Activated CD4-positive, CD25-positive, alpha-beta regulatory T cell treated with anti-CD3 and anti-CD28 coated beads, Interleukin-2, amount 50 U/mL, for 16 hours (primary cell): ENCODE measurements at regions not wholly inside any gene's neighbourhood (a gene's known extent, or its start where the extent isn't known, plus 50 kb on each side); places are given as distances from the start of the nearest gene placed in this dataset.

Experiments used
- DNase-seq: peaks from one replicate; pipeline ENCODE4 v3.0.0-alpha.2; 2020; ENCODE audit warnings: low read depth, low spot score

DNA sequence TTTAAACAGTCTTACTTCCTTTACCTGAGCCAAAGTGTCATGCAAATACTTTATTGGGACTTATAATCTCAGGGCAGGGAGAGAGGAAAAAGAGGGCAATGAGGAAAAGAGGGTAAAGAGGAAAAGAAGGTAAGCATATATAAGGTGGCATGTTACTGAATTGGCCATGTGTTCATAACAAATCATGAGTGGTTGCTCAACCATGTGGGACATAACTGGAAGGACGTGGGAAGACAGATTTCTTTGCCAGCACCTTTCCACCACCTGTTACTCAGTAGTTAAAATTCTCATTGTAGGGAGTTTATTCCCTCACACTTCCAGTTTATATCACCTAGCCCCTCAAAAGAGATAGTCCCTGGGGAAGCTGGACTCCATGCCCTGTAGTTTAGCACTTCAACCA, 54.7 kb upstream of the TPRG1 start:
- no peak for DNase-seq

DNA sequence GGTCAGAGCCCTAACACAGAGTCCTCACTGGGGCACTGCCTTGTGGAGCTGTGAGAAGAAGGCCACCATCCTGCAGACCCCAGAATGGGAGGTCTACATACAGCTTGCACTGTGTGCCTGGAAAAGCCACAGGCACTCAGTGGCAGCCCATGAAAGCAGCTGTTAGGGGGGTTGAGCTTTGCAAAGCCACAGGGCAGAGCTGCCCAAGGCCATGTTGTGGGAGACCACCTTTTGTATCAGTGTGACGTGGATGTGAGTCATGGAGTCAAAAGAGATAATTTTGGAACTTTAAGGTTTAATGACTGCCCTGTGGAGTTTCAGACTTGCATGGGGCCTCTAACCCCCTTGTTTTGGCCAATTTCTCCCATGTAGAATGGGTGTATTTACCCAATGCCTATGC, 52.9 kb upstream of the TPRG1 start:
- DNase-seq: no peak

DNA sequence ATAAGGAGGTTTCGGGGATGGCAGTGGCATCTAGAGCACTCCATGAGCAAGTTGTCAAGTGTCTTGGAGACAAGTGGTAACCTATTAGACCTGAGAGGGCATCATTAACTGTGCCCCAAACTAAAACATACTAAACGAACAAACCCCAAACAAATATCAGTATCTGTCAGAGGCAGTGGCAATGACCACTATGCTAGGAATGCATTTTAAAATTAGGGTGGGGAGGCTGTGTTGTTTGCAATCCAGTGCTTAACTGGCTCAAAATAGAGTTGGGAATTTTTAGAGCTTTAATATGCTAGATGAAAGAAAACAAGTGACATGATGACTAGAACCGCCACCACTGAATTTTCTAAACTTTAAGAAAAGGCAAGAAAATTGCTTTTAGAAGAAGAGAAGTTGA, 51.8 kb upstream of the TPRG1 start:
- no peak for DNase-seq

DNA sequence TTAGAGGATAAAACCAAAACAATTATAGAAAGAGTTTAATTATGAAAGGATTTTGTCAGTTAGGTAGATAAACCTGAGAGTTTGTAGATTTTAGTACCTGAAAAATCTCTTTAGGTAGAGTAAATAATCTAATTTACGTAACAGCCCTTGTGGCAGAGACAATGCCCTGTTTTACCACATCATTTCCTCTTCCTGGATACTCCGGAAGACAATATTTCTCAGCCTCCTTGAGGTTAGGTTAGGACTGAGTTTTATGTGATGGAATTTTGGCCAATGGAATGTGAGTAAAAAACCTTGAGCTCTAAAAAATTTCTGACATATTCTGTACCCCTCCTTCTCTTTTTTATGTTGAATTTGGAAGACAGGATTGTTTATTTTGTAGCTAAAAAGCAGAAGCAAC, 50.7 kb upstream of the TPRG1 start:
- DNase-seq: no peak
